GF-D8 (cell line): ENCODE measurements at regions not wholly inside any gene's neighbourhood (a gene's known extent, or its start where the extent isn't known, plus 50 kb on each side); places are given as distances from the start of the nearest gene placed in this dataset.
"Not testable (repeated sequence)": the region's sequence is repeated elsewhere in the genome, so short reads cannot be mapped to it uniquely, and the experiment has no call there.

ENCODE experiments used
- DNase-seq: peaks from one replicate; lab custom pipeline; 2025; lab: John Stamatoyannopoulos, UW

DNA sequence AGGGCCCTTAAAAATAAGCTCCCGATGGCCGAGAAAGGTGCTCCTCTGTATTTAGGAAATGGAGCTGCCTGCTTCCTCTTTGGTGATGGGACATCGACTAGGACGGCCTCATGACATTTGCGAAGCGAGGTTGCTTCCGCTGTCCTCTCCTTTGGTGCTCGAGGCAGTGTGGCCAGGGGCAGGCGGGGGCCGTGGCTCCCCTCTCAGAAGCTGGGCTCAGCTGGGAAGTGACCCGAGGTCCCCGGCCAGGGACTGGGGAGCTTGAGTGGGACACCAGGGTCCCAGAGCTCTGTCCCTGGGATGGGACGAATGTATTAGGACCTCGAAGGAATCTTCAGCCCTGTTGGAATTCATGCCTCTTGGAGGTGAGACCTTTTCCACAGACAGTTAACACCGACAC lies 151.1 kb downstream of the CTTN start:
- no peak for DNase-seq

DNA sequence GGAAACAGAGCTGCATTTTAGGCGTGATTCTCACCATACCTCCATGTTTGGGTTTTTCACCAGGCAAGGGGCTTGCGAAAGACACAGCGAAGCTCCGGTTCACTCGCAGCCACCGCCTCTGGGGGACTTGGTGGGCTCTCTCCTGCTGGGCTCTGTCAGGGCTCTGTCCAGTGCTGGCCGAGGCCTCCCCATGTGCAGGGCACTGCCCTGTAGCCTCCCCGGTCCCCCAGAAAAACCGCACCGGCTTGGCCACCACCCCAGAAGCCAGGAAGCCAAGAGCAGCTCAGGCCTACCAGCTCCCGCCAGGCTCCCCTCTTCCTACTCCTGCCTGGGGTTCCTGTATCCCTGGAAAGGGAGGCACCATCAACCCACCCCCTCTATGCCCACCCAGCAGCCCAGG lies 151.5 kb downstream of the CTTN start:
- DNase-seq, result no peak

- DNase-seq, result no peak
These were observed 152.3 kb downstream of the CTTN start for GRCh38 chr11:70550456-70551195.

DNA sequence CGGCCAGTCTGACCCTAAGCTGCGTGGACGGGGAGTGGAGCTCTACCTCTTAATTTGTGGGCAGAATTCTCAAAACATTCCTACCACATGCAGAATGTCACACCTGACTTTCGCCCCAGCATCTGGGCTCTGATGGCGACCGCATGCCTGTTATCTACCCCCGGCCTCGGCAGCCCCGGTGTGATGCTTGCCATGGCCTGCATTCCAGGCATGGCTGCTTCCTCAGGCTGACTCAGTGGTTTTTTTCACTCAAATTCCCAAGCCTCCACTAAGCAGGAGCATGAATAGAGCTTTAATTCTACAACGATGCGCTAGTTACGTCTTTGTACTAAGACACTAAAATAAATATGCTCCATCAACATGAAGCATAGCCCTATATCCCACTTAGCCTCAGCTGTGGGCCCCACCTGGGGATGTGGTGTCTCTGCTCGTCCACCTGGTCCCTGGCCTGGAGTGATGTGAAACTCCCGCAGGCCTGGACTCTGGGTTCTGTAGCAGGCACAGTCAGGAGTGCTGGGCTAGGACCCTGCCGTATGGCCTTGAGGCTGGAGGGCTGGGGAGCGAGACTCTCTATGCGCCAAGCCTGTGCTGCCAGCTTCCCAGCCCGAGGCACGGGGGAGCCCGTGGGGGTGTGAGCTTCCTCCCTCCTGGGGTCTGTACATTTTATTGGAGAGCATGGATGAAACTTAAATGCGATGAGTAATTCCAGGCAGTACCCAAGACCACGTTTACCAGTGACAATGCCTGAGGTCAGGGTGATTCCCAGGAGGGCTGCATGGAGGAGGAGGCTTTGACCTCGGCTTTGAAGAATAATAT lies 153.2 kb downstream of the CTTN start:
- no peak for DNase-seq

- no peak for DNase-seq
These were observed 154.1 kb downstream of the CTTN start for GRCh38 chr11:70552167-70553150.

- no peak for DNase-seq
These were observed 156.7 kb downstream of the CTTN start for GRCh38 chr11:70555078-70555477.

DNA sequence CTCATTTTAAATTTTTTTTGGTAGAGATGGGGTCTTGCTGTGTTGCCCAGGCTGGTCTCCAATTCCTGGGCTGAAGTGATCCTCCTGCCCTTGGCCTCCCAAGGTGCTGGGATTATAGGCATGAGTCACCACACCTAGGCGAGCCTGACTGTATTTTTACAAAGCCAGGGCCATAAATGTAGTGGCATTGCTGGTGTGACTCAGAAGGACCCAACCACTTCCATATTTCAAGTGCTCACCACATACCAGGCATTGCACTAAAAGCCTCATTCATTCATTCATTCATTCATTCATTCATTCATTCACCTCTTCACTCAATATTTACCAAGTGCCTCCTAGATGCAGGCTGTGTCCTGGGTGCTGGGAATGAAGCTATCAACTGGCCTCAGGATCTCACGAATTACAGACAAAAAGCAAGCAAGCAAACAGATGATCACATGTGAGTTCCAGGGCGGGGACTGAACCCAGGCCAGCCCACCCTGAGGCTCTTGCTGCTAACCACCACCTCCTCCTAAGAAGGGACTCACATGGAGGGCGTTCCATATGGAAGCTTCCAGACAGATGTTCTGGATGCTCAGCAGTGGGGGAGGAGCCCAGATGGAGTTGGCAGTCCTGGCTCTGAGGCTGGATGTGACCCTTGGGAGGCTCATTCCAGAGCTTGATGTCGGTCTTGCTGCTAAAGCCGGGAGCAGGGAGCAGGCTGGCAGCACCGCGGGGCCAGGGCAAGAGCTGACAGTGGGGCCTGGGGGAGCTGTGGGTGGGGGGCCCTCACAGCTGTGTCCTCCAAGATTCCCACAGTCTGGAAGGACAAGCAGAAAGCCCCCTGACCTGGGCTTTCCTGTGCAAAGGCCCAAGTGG lies 158.8 kb downstream of the CTTN start:
- no peak for DNase-seq

GRCh38 chr11:70557742-70558485 lies 159.6 kb downstream of the CTTN start:
- no peak for DNase-seq

DNA sequence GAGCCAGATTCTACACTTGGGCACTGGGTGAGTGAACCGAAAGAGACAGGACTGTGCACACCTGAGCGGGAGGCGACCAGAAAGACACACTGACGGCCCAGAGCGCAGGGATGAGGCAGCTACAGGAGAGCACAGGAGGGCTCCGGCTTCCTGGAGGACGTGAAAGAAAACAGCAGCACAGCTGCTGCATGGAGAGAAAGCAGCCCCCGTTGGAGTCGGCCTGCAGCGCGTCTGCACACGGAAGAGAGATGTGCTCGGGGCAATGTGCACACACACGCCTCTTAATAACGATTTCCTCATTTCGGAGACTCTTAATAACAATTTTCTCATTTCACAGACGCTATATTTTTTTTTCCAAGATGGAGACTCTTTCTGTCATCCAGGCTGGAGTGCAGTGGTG lies 160.4 kb downstream of the CTTN start:
- DNase-seq, result no peak

GRCh38 chr11:70559516-70559915 lies 161.2 kb downstream of the CTTN start:
- DNase-seq, result no peak

DNA sequence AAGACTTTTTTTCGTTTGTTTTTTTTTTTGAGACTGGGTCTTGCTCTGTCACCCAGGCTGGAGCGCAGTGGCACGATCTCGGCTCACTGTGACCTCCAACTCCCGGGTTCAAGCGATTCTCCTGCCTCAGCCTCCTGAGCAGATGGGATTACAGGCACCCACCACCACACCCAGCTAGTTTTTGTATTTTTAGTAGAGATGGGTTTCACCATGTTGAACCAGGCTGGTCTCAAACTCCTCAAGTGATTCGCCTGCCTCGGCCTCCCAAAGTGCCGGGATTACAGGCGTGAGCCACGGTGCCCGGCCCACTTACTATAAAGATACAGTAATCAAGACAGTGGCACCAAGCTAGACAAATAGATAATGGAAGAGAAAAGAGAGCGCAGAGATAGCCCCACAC lies 162.3 kb downstream of the CTTN start:
- not testable (repeated sequence) for DNase-seq

- no peak for DNase-seq
These were observed 168.6 kb downstream of the CTTN start for GRCh38 chr11:70566768-70567530.

DNA sequence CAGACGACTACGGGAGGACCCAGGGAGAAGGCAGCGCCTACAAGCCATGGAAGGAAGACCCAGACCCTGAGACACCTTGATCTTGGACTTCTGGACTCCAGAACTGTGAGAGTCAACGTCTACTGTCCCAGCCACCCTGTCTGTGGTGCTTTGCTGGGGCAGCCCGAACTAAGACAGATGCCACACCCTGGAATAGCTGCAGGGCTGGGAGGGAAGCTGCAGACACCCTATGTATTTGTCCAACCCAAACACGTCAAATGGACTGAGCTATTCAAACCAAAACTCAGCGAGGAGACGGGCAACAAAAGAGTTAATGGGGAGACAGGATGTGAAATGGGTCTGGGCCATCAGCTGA lies 169.3 kb downstream of the CTTN start:
- no peak for DNase-seq

DNA sequence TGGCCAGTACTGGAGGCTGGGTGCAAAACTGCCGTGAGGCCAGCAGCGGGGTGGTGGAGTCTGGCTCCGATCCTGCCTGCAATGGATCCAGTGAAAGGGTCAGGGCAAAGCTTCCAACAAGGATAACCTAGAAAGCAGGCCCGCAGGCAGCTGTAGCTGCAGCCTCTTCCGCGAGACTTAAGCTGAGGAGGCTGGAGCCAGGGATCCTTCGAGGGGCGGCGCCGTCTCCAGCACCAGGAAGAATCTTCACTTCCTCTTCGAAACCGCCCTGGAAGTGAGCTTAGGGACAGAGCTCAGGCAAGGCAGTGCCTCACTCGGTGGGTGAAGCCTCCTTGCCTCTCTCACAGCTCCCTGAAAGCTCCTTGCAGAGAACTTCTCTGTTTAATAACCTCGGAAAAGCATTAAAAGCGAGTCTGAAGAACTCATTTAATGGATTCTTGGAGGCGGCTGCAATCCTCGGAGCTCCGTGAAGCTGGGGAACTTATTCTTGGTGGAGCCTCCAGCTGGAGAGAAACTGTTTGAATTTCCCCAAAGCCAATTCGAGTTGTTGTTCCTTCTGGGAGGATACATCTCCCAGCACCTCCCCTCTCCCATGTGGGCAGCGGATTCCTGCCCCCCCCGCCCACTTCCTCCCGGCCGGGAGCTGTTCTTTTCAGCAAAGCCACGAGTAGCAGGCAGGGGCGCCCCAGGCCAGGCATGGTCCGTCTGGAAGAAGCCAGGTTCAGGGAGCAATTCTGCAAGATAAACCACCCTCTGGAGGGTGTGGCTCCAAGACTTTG lies 169.9 kb downstream of the CTTN start:
- DNase-seq, result no peak

DNA sequence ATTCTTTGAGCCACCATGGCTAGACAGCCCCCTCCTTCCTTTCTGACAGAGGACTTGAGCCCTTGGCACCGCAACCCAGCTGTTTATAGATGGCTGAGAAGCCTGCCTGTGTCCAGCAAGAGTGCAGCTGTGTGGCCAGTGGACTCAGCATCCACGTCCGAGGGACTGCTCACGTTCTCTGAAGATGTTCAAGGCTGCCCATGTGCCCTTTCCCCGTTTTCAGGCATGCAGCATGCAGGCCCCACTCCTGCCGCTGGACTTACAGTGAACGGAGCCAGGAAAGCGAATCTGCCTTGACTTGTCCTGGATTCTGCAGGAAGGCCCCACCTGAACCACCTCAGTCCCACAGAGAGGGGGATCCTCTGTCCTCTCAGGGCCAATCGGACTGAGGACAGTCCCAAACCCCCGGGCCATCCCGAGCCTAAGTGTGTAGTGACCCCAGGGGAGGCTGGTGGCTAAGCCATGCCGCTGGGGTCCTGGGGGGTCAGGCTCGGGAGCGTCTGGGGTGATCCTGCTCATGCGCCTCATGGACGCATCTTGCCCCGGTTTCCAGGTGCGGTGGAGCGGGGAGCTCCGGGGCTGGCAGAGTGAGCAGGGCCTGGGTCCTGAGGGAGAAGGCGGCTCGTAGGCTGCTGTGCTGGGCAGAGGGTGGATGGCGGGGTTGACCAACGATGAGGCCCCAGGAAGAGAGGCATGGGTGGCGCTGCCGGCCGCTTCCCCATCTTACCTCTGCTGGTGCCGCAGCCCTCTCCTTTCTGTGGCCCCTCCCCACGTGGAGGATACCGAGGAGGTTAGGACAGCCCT lies 170.7 kb downstream of the CTTN start:
- DNase-seq, result no peak

DNA sequence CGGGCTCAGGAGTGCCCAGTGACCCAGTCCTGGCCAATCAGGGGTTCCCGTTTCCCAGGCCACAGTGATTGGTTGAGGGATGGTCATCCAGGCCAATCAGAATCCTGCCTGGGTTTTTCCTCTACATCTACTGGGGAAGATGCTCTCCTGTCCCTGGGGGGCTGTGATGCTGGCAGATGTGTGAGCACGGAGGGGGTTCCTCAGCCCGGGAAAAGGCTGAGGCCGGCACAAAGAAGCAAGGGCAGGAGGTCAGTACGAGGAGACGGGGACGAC lies 171.2 kb downstream of the CTTN start:
- no peak for DNase-seq

DNA sequence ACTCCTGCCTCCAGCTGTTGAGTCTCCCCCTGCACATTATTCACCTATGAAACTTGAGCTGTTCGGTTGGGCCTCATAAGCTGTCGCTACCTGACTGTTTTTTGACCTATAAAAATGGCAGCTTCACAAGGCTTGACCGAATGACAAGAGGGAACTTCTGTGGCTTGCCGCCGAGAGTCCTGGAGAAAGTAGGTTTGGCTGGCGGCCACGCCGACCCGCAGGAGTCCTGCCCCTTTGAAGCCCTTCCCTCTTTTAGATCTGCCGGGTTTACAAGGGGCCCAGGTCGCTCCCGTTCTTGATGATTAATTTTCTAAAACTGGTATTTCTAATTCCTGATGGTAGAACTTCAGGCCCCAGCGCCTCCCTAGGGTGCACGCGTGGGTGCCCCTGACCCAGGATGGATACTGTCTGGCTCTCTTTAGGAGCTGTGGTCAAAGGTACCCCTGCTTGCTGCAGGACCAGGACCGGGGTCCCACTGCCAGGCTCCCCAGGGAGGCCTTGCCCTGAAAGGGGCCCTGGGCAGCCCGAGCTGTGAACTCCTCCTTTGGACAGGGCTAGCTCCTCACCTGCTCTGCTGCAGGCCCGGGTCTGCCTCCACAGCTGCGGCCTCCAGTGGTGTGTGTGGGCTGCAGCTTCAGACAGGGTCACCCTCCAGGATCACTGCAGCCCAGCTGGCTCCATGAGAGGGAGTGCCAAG lies 171.8 kb downstream of the CTTN start:
- DNase-seq, result no peak
